HL-60 (cell line): ENCODE measurements at regions not wholly inside any gene's neighbourhood (a gene's known extent, or its start where the extent isn't known, plus 50 kb on each side); places are given as distances from the start of the nearest gene placed in this dataset.
"Not testable (repeated sequence)": the region's sequence is repeated elsewhere in the genome, so short reads cannot be mapped to it uniquely, and the experiment has no call there.

Experiments
- GABPA ChIP-seq: IDR thresholded peaks from 2 replicates; pipeline ENCODE4 v1.6.1; 2012; ENCODE audit warnings: low read depth
- POLR2AphosphoS5 ChIP-seq: IDR thresholded peaks from 2 replicates; pipeline ENCODE4 v1.6.1; 2012; ENCODE audit warnings: low read depth
- SPI1 ChIP-seq: IDR thresholded peaks from 2 replicates; pipeline ENCODE4 v1.6.1; 2012; ENCODE audit warnings: low read depth, mild to moderate bottlenecking, borderline replicate concordance
- TF ChIP-seq, protein P1 (sequence below): IDR thresholded peaks from one replicate; pipeline ENCODE4 v1.5.1; 2011; ENCODE audit warnings: low read length, control low read depth, inconsistent platforms; ENCODE audit not compliant: insufficient read depth
- TF ChIP-seq, protein P2 (sequence below): IDR thresholded peaks from 2 replicates; pipeline ENCODE4 v1.6.1; 2012; ENCODE audit warnings: low read depth; ENCODE audit not compliant: insufficient replicate concordance

DNA sequence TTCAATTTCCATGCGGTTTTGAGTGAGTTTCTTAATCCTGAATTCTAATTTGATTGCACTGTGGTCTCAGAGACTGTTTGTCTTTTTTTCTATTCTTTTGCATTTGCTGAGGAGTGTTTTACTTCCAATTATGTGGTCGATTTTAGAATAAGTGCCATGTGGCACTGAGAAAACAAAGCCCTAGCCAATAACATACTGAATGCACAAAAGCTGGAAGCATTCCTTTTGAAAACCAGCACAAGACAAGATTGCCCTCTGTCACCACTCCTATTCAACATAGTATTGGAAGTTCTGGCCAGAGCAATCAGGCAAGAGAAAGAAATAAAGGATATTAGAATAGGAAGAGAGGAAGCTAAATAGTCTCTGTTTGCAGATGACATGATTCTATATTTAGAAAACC is 66.7 kb upstream of the SLITRK5 start:
- TF ChIP-seq, protein P1, sequence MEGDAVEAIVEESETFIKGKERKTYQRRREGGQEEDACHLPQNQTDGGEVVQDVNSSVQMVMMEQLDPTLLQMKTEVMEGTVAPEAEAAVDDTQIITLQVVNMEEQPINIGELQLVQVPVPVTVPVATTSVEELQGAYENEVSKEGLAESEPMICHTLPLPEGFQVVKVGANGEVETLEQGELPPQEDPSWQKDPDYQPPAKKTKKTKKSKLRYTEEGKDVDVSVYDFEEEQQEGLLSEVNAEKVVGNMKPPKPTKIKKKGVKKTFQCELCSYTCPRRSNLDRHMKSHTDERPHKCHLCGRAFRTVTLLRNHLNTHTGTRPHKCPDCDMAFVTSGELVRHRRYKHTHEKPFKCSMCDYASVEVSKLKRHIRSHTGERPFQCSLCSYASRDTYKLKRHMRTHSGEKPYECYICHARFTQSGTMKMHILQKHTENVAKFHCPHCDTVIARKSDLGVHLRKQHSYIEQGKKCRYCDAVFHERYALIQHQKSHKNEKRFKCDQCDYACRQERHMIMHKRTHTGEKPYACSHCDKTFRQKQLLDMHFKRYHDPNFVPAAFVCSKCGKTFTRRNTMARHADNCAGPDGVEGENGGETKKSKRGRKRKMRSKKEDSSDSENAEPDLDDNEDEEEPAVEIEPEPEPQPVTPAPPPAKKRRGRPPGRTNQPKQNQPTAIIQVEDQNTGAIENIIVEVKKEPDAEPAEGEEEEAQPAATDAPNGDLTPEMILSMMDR: not testable (repeated sequence)
- TF ChIP-seq SPI1, GABPA, POLR2AphosphoS5: not testable (repeated sequence)
- TF ChIP-seq, protein P2, sequence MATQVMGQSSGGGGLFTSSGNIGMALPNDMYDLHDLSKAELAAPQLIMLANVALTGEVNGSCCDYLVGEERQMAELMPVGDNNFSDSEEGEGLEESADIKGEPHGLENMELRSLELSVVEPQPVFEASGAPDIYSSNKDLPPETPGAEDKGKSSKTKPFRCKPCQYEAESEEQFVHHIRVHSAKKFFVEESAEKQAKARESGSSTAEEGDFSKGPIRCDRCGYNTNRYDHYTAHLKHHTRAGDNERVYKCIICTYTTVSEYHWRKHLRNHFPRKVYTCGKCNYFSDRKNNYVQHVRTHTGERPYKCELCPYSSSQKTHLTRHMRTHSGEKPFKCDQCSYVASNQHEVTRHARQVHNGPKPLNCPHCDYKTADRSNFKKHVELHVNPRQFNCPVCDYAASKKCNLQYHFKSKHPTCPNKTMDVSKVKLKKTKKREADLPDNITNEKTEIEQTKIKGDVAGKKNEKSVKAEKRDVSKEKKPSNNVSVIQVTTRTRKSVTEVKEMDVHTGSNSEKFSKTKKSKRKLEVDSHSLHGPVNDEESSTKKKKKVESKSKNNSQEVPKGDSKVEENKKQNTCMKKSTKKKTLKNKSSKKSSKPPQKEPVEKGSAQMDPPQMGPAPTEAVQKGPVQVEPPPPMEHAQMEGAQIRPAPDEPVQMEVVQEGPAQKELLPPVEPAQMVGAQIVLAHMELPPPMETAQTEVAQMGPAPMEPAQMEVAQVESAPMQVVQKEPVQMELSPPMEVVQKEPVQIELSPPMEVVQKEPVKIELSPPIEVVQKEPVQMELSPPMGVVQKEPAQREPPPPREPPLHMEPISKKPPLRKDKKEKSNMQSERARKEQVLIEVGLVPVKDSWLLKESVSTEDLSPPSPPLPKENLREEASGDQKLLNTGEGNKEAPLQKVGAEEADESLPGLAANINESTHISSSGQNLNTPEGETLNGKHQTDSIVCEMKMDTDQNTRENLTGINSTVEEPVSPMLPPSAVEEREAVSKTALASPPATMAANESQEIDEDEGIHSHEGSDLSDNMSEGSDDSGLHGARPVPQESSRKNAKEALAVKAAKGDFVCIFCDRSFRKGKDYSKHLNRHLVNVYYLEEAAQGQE: not testable (repeated sequence)
